ENCODE measurements at regions not wholly inside any gene's neighbourhood (a gene's known extent, or its start where the extent isn't known, plus 50 kb on each side); places are given as distances from the start of the nearest gene placed in this dataset.

GRCh38 chr7:1305873-1306272 lies 73.2 kb downstream of the UNCX start:
- TF ChIP-seq PATZ1 (CRISPR knock-in tag; IDR thresholded peaks at IDR 0.05; ENCODE audit: borderline replicate concordance) (no peak), ZFP3 (CRISPR knock-in tag; IDR thresholded peaks at IDR 0.05) (no peak), ZFP30 (CRISPR knock-in tag; IDR thresholded peaks at IDR 0.05) (no peak), SNAI2 (CRISPR knock-in tag; IDR thresholded peaks at IDR 0.05) (no peak), TCF4 (CRISPR knock-in tag; IDR thresholded peaks at IDR 0.05; ENCODE audit: borderline replicate concordance) (no peak), TSHZ2 (CRISPR knock-in tag; IDR thresholded peaks at IDR 0.05) (no peak), ESRRG (CRISPR knock-in tag; IDR thresholded peaks at IDR 0.05) (no peak), CREB5 (CRISPR knock-in tag; IDR thresholded peaks at IDR 0.05; ENCODE audit: low read depth) (no peak), ARNTL (CRISPR knock-in tag; IDR thresholded peaks at IDR 0.05; ENCODE audit: borderline replicate concordance, low read depth) (no peak), ZNF70 (CRISPR knock-in tag; IDR thresholded peaks at IDR 0.05) (no peak), PPARA (CRISPR knock-in tag; IDR thresholded peaks at IDR 0.05; ENCODE audit: borderline replicate concordance) (no peak), RARB (CRISPR knock-in tag; IDR thresholded peaks at IDR 0.05) (no peak)

Data from SK-N-SH treated with all-trans-retinoic acid at 6 μM for 48 hours (cell line).